SK-N-MC (cell line): ENCODE measurements at regions not wholly inside any gene's neighbourhood (a gene's known extent, or its start where the extent isn't known, plus 50 kb on each side); places are given as distances from the start of the nearest gene placed in this dataset.
"Not testable (repeated sequence)": the region's sequence is repeated elsewhere in the genome, so short reads cannot be mapped to it uniquely, and the experiment has no call there.

ENCODE experiments used
- DNase-seq: peaks from one replicate; pipeline ENCODE4 v3.0.0-alpha.2; 2011; ENCODE audit warnings: low read depth, low spot score
- H3K27ac ChIP-seq: fragments of 200-600 bp; sonication (generic); 2 replicates; pipeline ENCODE4 v1.5.1; 2016; ENCODE audit warnings: mixed run types
- H3K36me3 ChIP-seq: fragments of 200-600 bp; sonication (generic); 2 replicates; pipeline ENCODE4 v1.6.1; 2017; ENCODE audit warnings: antibody characterized with exemption, low read length, mixed read lengths; ENCODE audit not compliant: insufficient read depth
- H3K4me3 ChIP-seq: fragments of 200-600 bp; sonication (generic); 2 replicates; pipeline ENCODE4 v1.5.1; 2016
- H3K9ac ChIP-seq: fragments of 200-600 bp; sonication (generic); 2 replicates; pipeline ENCODE4 v1.8.0; 2017; ENCODE audit warnings: mixed run types, mixed read lengths; ENCODE audit not compliant: insufficient read length
- H3K9me3 ChIP-seq: fragments of 200-600 bp; sonication (generic); 2 replicates; pipeline ENCODE4 v1.6.1; 2017; ENCODE audit warnings: low read depth, mild to moderate bottlenecking, antibody characterized with exemption, low read length, moderate library complexity, mixed read lengths
- EZH2 ChIP-seq: fragments of 200-600 bp; sonication (generic); IDR thresholded peaks from one replicate; pipeline ENCODE4 v1.6.1; 2017; ENCODE audit warnings: antibody characterized with exemption
- FOXP2 ChIP-seq: optimal IDR thresholded peaks from 2 replicates; pipeline ENCODE3; 2011; ENCODE audit warnings: mild to moderate bottlenecking, moderate library complexity; ENCODE audit not compliant: insufficient read depth; ENCODE audit errors: extremely low read length, control extremely low read depth
- POLR2AphosphoS5 ChIP-seq: IDR thresholded peaks from 2 replicates; pipeline ENCODE4 v1.6.1; 2012; ENCODE audit warnings: mild to moderate bottlenecking, low read depth, low read length, borderline replicate concordance

- not testable (repeated sequence) for DNase-seq
These were observed 294.6 kb downstream of the CCDC74A start for GRCh38 chr2:131822237-131822721.

DNA sequence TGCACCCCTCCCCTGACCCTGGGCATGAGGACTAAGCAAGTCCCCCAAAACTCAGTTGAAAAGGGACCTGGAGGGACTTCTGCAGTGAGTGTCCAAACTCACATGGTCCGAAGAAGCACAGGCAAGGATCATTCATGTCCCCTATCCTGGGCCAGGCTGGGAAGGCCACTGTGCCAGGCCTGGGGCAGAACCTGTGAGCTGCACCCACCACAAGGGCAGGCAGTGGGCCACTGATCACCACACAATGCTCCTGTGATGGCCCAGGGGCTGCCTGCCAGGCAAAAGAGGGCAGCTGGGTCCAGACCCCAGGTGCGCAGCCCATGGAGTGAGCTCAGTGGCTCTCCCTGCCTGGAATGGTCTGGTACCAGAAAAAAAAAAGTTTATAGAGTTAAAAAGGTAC is 295.4 kb downstream of the CCDC74A start:
- H3K27ac ChIP-seq, H3K4me3 ChIP-seq, H3K9me3 ChIP-seq, DNase-seq, H3K36me3 ChIP-seq, H3K9ac ChIP-seq: not testable (repeated sequence)

More at GRCh38 chr2:131822237-131822721, 294.6 kb downstream of the CCDC74A start:
- not testable (repeated sequence) for H3K4me3 ChIP-seq, H3K36me3 ChIP-seq, H3K9me3 ChIP-seq, H3K9ac ChIP-seq, H3K27ac ChIP-seq

GRCh38 chr2:131824986-131825385 is 297.3 kb downstream of the CCDC74A start:
- not testable (repeated sequence) for H3K4me3 ChIP-seq, H3K27ac ChIP-seq, DNase-seq, H3K9me3 ChIP-seq, H3K36me3 ChIP-seq, H3K9ac ChIP-seq

DNA sequence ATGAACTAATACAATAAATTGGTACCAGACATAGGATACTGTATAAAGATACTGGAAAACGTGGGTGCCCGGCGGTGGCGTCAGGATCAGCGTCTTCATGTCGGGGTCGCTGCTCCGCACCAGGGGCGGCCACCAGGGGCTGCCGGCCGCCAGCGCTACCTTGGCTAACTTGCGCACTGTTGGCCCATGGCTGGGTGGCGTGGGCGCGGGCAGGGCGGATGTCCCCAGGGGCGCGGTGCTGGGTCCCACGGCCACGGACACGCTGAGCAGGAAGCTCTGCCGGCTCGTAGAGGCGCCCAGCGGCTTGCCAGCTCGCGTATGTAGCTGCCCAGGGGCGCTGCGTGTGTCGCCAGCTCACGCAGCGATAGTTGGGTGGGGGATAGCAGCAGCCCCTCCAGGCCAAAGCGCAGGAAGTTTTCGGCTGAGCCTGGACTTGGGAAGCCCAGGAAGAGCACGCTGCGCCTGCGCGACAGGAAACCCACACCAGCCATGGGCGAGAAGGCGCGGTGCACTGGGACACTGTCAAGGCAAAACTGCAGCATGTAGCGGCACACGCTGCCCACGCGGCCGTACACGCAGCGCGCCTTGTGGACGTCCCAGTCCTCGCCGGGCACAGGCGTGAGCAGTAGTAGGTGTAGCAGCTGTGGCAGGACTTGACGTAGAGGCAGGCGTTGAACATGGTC is 299.9 kb downstream of the CCDC74A start:
- H3K4me3 ChIP-seq = no peak overlapping the region
- H3K9ac ChIP-seq = no peak overlapping the region
- H3K36me3 ChIP-seq = no peaks in the 10 kb centered on the region
- no peaks in the 10 kb centered on the region for H3K9me3 ChIP-seq
- no peak overlapping the region for H3K27ac ChIP-seq
- TF ChIP-seq FOXP2 (no peak), EZH2 (no peak), POLR2AphosphoS5 (no peak)
- DNase-seq = no peak

- no peak overlapping the region for H3K9ac ChIP-seq
- no peak overlapping the region for H3K4me3 ChIP-seq
- no peak for TF ChIP-seq POLR2AphosphoS5
- TF ChIP-seq FOXP2 = no peak
- TF ChIP-seq EZH2 = no peak
- DNase-seq = no peak
- H3K27ac ChIP-seq = no peak overlapping the region
- no peaks in the 10 kb centered on the region for H3K9me3 ChIP-seq
- H3K36me3 ChIP-seq = no peaks in the 10 kb centered on the region
These were observed 300.5 kb downstream of the CCDC74A start for GRCh38 chr2:131828164-131828561.

GRCh38 chr2:131828633-131829455 is 301.2 kb downstream of the CCDC74A start:
- not testable (repeated sequence) for H3K27ac ChIP-seq, H3K9me3 ChIP-seq, H3K9ac ChIP-seq, H3K36me3 ChIP-seq, H3K4me3 ChIP-seq, DNase-seq

- H3K9ac ChIP-seq, H3K27ac ChIP-seq, DNase-seq, H3K4me3 ChIP-seq, H3K36me3 ChIP-seq, H3K9me3 ChIP-seq: not testable (repeated sequence)
These were observed 302.0 kb downstream of the CCDC74A start for GRCh38 chr2:131829456-131830241.

DNA sequence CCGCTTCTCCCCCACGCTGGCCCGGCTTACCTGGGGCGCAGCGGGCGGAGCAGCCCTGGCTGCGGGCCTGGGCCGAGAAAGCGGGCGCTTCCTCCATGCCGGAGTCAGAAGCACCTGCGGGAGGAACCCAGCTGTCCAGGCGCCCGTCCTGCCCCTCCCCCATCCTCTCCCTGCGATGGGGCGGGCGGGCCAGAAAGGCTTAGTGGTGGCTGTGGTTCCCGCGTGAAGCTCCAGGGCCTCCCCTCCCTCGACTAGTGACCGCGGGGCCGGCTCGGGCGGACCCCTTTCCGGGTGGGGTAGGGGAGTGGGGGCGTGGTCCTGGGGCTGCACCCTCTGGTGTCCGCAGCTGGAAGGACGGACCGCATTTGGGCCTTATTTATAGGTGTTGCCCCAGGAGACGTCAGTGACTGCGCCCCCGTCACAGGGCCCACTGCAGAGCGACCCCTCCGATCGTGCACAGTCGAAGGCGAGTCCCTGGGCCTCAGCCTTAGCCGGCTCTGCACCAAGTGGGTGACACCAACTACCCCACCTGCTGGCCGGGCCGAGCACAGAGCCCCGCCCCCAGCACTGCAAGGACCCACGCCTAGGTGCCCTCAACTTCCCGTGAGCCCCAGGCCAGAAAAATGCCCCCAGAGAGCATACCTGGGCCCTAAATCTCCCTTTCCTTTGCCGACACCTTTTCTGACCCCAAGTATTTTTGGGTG is 302.7 kb downstream of the CCDC74A start:
- not testable (repeated sequence) for H3K4me3 ChIP-seq, H3K36me3 ChIP-seq, H3K9me3 ChIP-seq, DNase-seq, H3K27ac ChIP-seq, H3K9ac ChIP-seq

- not testable (repeated sequence) for H3K9ac ChIP-seq, H3K27ac ChIP-seq, H3K4me3 ChIP-seq, H3K9me3 ChIP-seq, H3K36me3 ChIP-seq, DNase-seq
These were observed 303.2 kb downstream of the CCDC74A start for GRCh38 chr2:131830946-131831310.

DNA sequence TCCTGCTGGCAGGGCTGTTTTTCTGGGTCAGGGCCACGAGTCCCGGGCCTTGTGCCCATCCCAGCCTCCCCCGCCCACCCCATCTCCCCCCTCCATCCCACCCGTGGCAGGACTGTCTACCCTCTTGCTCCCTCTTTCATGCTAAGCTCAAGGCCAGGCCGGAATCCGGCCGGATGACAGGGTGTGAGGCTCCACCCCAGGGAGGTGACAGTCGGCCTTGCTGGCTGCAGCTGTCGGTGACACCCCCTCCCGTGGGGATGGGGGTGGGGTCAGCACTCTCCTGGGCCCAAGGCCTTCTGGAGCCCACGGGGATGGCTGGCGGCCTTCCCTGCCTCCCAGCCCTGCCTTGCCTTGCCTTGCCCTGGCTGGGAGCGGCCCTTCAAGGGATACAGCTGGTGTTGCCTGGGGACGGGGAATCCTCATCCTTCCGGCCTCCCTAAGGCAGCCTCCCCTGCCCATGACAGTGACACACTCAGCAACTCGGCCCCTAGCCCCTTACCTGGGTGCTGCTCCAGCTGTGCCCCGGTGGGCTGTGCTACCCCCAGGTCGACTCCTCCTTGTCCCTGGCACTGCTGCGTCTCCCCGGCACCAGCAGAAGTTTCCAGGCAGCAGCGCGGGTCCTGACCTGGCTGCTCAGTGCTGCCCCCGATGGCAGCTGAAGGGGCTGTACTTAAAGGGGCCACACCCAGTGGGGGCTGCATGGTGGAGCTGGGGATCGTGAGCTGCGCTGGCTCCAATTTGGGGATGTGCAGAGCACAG is 303.9 kb downstream of the CCDC74A start:
- DNase-seq, H3K4me3 ChIP-seq, H3K27ac ChIP-seq, H3K9ac ChIP-seq, H3K9me3 ChIP-seq, H3K36me3 ChIP-seq: not testable (repeated sequence)

GRCh38 chr2:131832209-131832780 is 304.6 kb downstream of the CCDC74A start:
- not testable (repeated sequence) for H3K9ac ChIP-seq, H3K36me3 ChIP-seq, H3K27ac ChIP-seq, H3K4me3 ChIP-seq, DNase-seq, H3K9me3 ChIP-seq

- not testable (repeated sequence) for H3K4me3 ChIP-seq, H3K9me3 ChIP-seq, H3K36me3 ChIP-seq, H3K9ac ChIP-seq, H3K27ac ChIP-seq, DNase-seq
These were observed 305.2 kb downstream of the CCDC74A start for GRCh38 chr2:131832917-131833316.
